ENCODE measurements at regions not wholly inside any gene's neighbourhood (a gene's known extent, or its start where the extent isn't known, plus 50 kb on each side); places are given as distances from the start of the nearest gene placed in this dataset.

- Histone ChIP-seq H3K27ac (no peak overlapping the region), H3K4me3 (no peak overlapping the region), H3K27me3 (no peaks in the 10 kb centered on the region), H3K9me3 (no peaks in the 10 kb centered on the region), H3K36me3 (no peaks in the 10 kb centered on the region), H3K4me1 (no peaks in the 10 kb centered on the region)
- no peak for ATAC-seq (ENCODE audit: low FRiP score in 2 of 2)
- WGBS, 2 donors, result 74 to 80% methylated on average over 8 of the region's 8 CpGs
- DNase-seq, result no peak
- TF ChIP-seq POLR2AphosphoS5 (IDR thresholded peaks at IDR 0.05) (no peak), POLR2A (IDR thresholded peaks at IDR 0.05) (no peak), EP300 (IDR thresholded peaks at IDR 0.05) (no peak), CTCF (IDR thresholded peaks at IDR 0.05) (no peak)
Measured at GRCh38 chr18:21949326-21950015, 208.9 kb downstream of the MIB1 start.

- no peaks in the 10 kb centered on the region for H3K27me3 ChIP-seq
- no peaks in the 10 kb centered on the region for H3K36me3 ChIP-seq
- TF ChIP-seq EP300 (IDR thresholded peaks at IDR 0.05) (no peak), POLR2AphosphoS5 (IDR thresholded peaks at IDR 0.05) (no peak), CTCF (IDR thresholded peaks at IDR 0.05) (peak; percentile 65 to 85 (median 76))
- no peaks in the 10 kb centered on the region for H3K9me3 ChIP-seq
- H3K4me3 ChIP-seq, result no peak overlapping the region
- no peaks in the 10 kb centered on the region for H3K4me1 ChIP-seq
- DNase-seq (peak in 1 of 2 donors; percentile 73), ATAC-seq (ENCODE audit: low FRiP score in 2 of 2) (peak; percentile 89 to 92)
- no peak overlapping the region for H3K27ac ChIP-seq
- WGBS, 2 donors, result 41 to 43% methylated on average over 8 of the region's 8 CpGs
Measured at GRCh38 chr18:21955757-21956652, 213.4 kb upstream of the GATA6 start.

- Histone ChIP-seq H3K36me3 (no peaks in the 10 kb centered on the region), H3K27ac (no peak overlapping the region), H3K4me3 (no peak overlapping the region), H3K27me3 (no peaks in the 10 kb centered on the region), H3K4me1 (no peaks in the 10 kb centered on the region), H3K9me3 (no peaks in the 10 kb centered on the region)
- 74 to 78% methylated on average over 8 of the region's 8 CpGs for WGBS, 2 donors
- ATAC-seq (ENCODE audit: low FRiP score in 2 of 2) (no peak), DNase-seq (no peak)
- TF ChIP-seq CTCF (IDR thresholded peaks at IDR 0.05) (no peak), POLR2A (IDR thresholded peaks at IDR 0.05) (no peak)
Measured at GRCh38 chr18:21958263-21958662, 211.1 kb upstream of the GATA6 start.

GRCh38 chr18:21958707-21959450, 210.5 kb upstream of the GATA6 start:
- H3K4me1 ChIP-seq, result no peaks in the 10 kb centered on the region
- no peak overlapping the region for H3K27ac ChIP-seq
- 72 to 81% methylated on average over 5 of the region's 5 CpGs for WGBS, 2 donors
- DNase-seq, result no peak
- H3K27me3 ChIP-seq, result no peaks in the 10 kb centered on the region
- H3K36me3 ChIP-seq, result no peaks in the 10 kb centered on the region
- no peak overlapping the region for H3K4me3 ChIP-seq
- TF ChIP-seq POLR2AphosphoS5 (IDR thresholded peaks at IDR 0.05) (no peak), POLR2A (IDR thresholded peaks at IDR 0.05) (no peak), CTCF (IDR thresholded peaks at IDR 0.05) (no peak), EP300 (IDR thresholded peaks at IDR 0.05) (no peak)
- no peaks in the 10 kb centered on the region for H3K9me3 ChIP-seq
- no peak for ATAC-seq (ENCODE audit: low FRiP score in 2 of 2)

Data from upper lobe of left lung (tissue), 6 donors.